Keratinocyte (primary cell): ENCODE measurements at regions not wholly inside any gene's neighbourhood (a gene's known extent, or its start where the extent isn't known, plus 50 kb on each side); places are given as distances from the start of the nearest gene placed in this dataset.

Experiments used
- EZH2 ChIP-seq: IDR thresholded peaks from one replicate; pipeline ENCODE4 v1.6.1; 2012; ENCODE audit warnings: inconsistent platforms, mild to moderate bottlenecking, low read length, moderate library complexity
- TF ChIP-seq, protein P1 (sequence below), 3 experiments: IDR thresholded peaks in 1 of 3; conservative IDR thresholded peaks in 1 of 3; optimal IDR thresholded peaks in 1 of 3; 2 replicates in 2 of 3; 3 replicates in 1 of 3; pipeline versions ENCODE3 to v1.5.1; 2011; ENCODE audit warnings: low read length in 3 of 3, mild to moderate bottlenecking in 3 of 3, moderate library complexity in 2 of 3, control low read depth in 1 of 3, inconsistent platforms in 1 of 3; ENCODE audit not compliant: insufficient read depth in 2 of 3; ENCODE audit errors: extremely low read depth in 1 of 3

DNA sequence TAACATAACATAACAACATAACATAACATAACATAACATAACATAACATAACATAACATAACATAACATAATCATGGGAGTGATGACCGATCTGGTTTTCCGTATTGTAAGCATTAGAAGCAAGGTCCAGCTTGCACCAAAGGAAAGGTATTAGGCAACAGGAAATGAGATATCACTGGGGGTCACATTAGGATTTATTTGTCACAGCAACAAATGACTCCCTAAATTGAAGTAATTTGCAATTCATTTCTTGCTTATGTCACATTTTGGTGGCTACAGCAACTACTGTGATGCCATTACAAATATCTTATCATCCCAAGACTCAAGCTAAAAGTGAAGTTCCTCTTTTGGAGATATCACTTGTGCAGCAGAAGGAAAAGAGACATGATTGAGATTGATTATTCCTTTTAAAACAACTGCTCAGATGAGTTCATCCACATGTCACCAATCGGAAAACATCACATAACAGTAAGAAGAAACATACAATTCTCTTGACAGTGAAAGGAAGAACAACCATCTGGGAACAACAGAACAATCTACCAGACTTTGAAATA, 1331.1 kb upstream of the RAG2 start:
- TF ChIP-seq, protein P1, sequence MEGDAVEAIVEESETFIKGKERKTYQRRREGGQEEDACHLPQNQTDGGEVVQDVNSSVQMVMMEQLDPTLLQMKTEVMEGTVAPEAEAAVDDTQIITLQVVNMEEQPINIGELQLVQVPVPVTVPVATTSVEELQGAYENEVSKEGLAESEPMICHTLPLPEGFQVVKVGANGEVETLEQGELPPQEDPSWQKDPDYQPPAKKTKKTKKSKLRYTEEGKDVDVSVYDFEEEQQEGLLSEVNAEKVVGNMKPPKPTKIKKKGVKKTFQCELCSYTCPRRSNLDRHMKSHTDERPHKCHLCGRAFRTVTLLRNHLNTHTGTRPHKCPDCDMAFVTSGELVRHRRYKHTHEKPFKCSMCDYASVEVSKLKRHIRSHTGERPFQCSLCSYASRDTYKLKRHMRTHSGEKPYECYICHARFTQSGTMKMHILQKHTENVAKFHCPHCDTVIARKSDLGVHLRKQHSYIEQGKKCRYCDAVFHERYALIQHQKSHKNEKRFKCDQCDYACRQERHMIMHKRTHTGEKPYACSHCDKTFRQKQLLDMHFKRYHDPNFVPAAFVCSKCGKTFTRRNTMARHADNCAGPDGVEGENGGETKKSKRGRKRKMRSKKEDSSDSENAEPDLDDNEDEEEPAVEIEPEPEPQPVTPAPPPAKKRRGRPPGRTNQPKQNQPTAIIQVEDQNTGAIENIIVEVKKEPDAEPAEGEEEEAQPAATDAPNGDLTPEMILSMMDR (optimal IDR thresholded peaks at IDR 0.05 in 1 of 3, IDR thresholded peaks at IDR 0.05 in 1 of 3, conservative IDR thresholded peaks at IDR 0.05 in 1 of 3; ENCODE audit: extremely low read depth in 1 of 3, insufficient read depth in 2 of 3, low read length in 3 of 3) = no peak
- TF ChIP-seq EZH2 = no peak
